Fibroblast of peridontal ligament (primary cell): ENCODE measurements at regions not wholly inside any gene's neighbourhood (a gene's known extent, or its start where the extent isn't known, plus 50 kb on each side); places are given as distances from the start of the nearest gene placed in this dataset.

Experiments used
- DNase-seq: peaks from one replicate; pipeline ENCODE4 v3.0.0-alpha.2; 2010; ENCODE audit errors: extremely low read depth

GRCh38 chr4:111854494-111855087 lies 290.7 kb upstream of the FAM241A start:
- peak; percentile 41 for DNase-seq

- DNase-seq = no peak
Observed at GRCh38 chr4:111855308-111855707, 289.9 kb upstream of the FAM241A start.

- no peak for DNase-seq
Observed at GRCh38 chr4:111864066-111864465, 281.2 kb upstream of the FAM241A start.

- DNase-seq = no peak
Observed at GRCh38 chr4:111869339-111869738, 275.9 kb upstream of the FAM241A start.

GRCh38 chr4:111871802-111872201 lies 273.5 kb upstream of the FAM241A start:
- no peak for DNase-seq

- DNase-seq = no peak
Observed at GRCh38 chr4:111873801-111874200, 271.5 kb upstream of the FAM241A start.

GRCh38 chr4:111879539-111879938 lies 265.7 kb upstream of the FAM241A start:
- DNase-seq = no peak

- no peak for DNase-seq
Observed at GRCh38 chr4:111880116-111880515, 265.1 kb upstream of the FAM241A start.

GRCh38 chr4:111883557-111883999 lies 261.7 kb upstream of the FAM241A start:
- DNase-seq = peak; percentile 1

GRCh38 chr4:111890412-111890811 lies 254.8 kb upstream of the FAM241A start:
- DNase-seq = no peak

- DNase-seq = no peak
Observed at GRCh38 chr4:111905511-111905910, 239.7 kb upstream of the FAM241A start.

- no peak for DNase-seq
Observed at GRCh38 chr4:111919639-111920038, 225.6 kb upstream of the FAM241A start.

- DNase-seq = no peak
Observed at GRCh38 chr4:111921714-111922113, 223.5 kb upstream of the FAM241A start.

- peak; percentile 11 for DNase-seq
Observed at GRCh38 chr4:111923786-111924185, 221.5 kb upstream of the FAM241A start.

GRCh38 chr4:111924696-111925095 lies 220.6 kb upstream of the FAM241A start:
- no peak for DNase-seq

- DNase-seq = no peak
Observed at GRCh38 chr4:111930659-111931058, 214.6 kb upstream of the FAM241A start.

GRCh38 chr4:111933703-111934102 lies 211.6 kb upstream of the FAM241A start:
- DNase-seq = no peak

GRCh38 chr4:111934314-111934713 lies 210.9 kb upstream of the FAM241A start:
- no peak for DNase-seq

- DNase-seq = peak; percentile 59
Observed at GRCh38 chr4:111937368-111937767, 207.9 kb upstream of the FAM241A start.

- no peak for DNase-seq
Observed at GRCh38 chr4:111941957-111942356, 203.3 kb upstream of the FAM241A start.

- peak; percentile 35 for DNase-seq
Observed at GRCh38 chr4:111943796-111944203, 201.5 kb upstream of the FAM241A start.

GRCh38 chr4:111945014-111945413 lies 200.2 kb upstream of the FAM241A start:
- no peak for DNase-seq

- DNase-seq = no peak
Observed at GRCh38 chr4:111946800-111947199, 198.5 kb upstream of the FAM241A start.

GRCh38 chr4:111952688-111953087 lies 192.6 kb upstream of the FAM241A start:
- no peak for DNase-seq
